Activated T-cell treated with anti-CD3 and anti-CD28 coated beads, Interleukin-2, amount 50 U/mL, for 4 hours (primary cell): ENCODE measurements at regions not wholly inside any gene's neighbourhood (a gene's known extent, or its start where the extent isn't known, plus 50 kb on each side); places are given as distances from the start of the nearest gene placed in this dataset.

Experiments
- ATAC-seq, 2 donors: fragments of 200-7000 bp; cut with Tn5 transposase; one replicate each; pipeline ENCODE4 v1.10.0; 2021
- DNase-seq: peaks from one replicate; pipeline ENCODE4 v3.0.0-alpha.2; 2020
- H3K27me3 Mint-ChIP-seq: one replicate; pipeline ENCODE4 v1.8.0; 2021; ENCODE audit warnings: low read depth, mixed read lengths
- H3K36me3 Mint-ChIP-seq: one replicate; pipeline ENCODE4 v1.8.0; 2022; ENCODE audit warnings: mixed read lengths; ENCODE audit not compliant: insufficient read depth
- H3K4me1 Mint-ChIP-seq: one replicate; pipeline ENCODE4 v1.8.0; 2021; ENCODE audit warnings: low read depth, mixed read lengths
- H3K4me3 Mint-ChIP-seq: one replicate; pipeline ENCODE4 v1.8.0; 2021; ENCODE audit warnings: mild to moderate bottlenecking, moderate library complexity, mixed read lengths
- H3K9me3 Mint-ChIP-seq: one replicate; pipeline ENCODE4 v1.8.0; 2021; ENCODE audit warnings: mixed read lengths

GRCh38 chr9:91134608-91135007 lies 227.1 kb downstream of the AUH start:
- Mint-ChIP-seq H3K4me3 (no peak overlapping the region), H3K4me1 (peaks cover 19% of the 10 kb centered on the region), H3K9me3 (no peaks in the 10 kb centered on the region), H3K27me3 (no peaks in the 10 kb centered on the region), H3K36me3 (no peaks in the 10 kb centered on the region)
- DNase-seq: no peak
- ATAC-seq: no peak

GRCh38 chr9:91137391-91137790 lies 224.3 kb downstream of the AUH start:
- Mint-ChIP-seq H3K27me3 (no peaks in the 10 kb centered on the region), H3K4me3 (no peak overlapping the region), H3K36me3 (no peaks in the 10 kb centered on the region), H3K9me3 (no peaks in the 10 kb centered on the region), H3K4me1 (no peaks in the 10 kb centered on the region)
- ATAC-seq (no peak), DNase-seq (no peak)

- ATAC-seq (no peak), DNase-seq (no peak)
- no peak overlapping the region for H3K4me3 Mint-ChIP-seq
- H3K27me3 Mint-ChIP-seq: no peaks in the 10 kb centered on the region
- no peaks in the 10 kb centered on the region for H3K36me3 Mint-ChIP-seq
- no peaks in the 10 kb centered on the region for H3K4me1 Mint-ChIP-seq
- no peaks in the 10 kb centered on the region for H3K9me3 Mint-ChIP-seq
Measured at GRCh38 chr9:91138760-91139159, 223.0 kb downstream of the AUH start.

- no peak for DNase-seq
- H3K36me3 Mint-ChIP-seq: no peaks in the 10 kb centered on the region
- no peak for ATAC-seq
- no peak overlapping the region for H3K4me3 Mint-ChIP-seq
- H3K9me3 Mint-ChIP-seq: no peaks in the 10 kb centered on the region
- H3K27me3 Mint-ChIP-seq: no peaks in the 10 kb centered on the region
- H3K4me1 Mint-ChIP-seq: peaks cover 13% of the 10 kb centered on the region
Measured at GRCh38 chr9:91141407-91141965, 220.2 kb downstream of the AUH start.

- Mint-ChIP-seq H3K4me1 (peaks cover 30% of the 10 kb centered on the region), H3K36me3 (no peaks in the 10 kb centered on the region), H3K9me3 (no peaks in the 10 kb centered on the region), H3K27me3 (no peaks in the 10 kb centered on the region), H3K4me3 (no peak overlapping the region)
- no peak for ATAC-seq
- no peak for DNase-seq
Measured at GRCh38 chr9:91143162-91143561, 218.6 kb downstream of the AUH start.

- peaks cover 34% of the 10 kb centered on the region for H3K4me1 Mint-ChIP-seq
- no peaks in the 10 kb centered on the region for H3K36me3 Mint-ChIP-seq
- DNase-seq: no peak
- ATAC-seq: no peak
- H3K27me3 Mint-ChIP-seq: no peaks in the 10 kb centered on the region
- no peaks in the 10 kb centered on the region for H3K9me3 Mint-ChIP-seq
- no peak overlapping the region for H3K4me3 Mint-ChIP-seq
Measured at GRCh38 chr9:91143642-91144041, 218.1 kb downstream of the AUH start.

GRCh38 chr9:91144769-91145168 lies 216.9 kb downstream of the AUH start:
- ATAC-seq (no peak), DNase-seq (no peak)
- Mint-ChIP-seq H3K4me1 (peaks cover 41% of the 10 kb centered on the region), H3K9me3 (peaks cover 3% of the 10 kb centered on the region), H3K36me3 (no peaks in the 10 kb centered on the region), H3K27me3 (no peaks in the 10 kb centered on the region), H3K4me3 (no peak overlapping the region)

GRCh38 chr9:91145496-91145895 lies 216.2 kb downstream of the AUH start:
- H3K9me3 Mint-ChIP-seq: peaks cover 3% of the 10 kb centered on the region
- no peaks in the 10 kb centered on the region for H3K27me3 Mint-ChIP-seq
- ATAC-seq (no peak), DNase-seq (no peak)
- H3K4me1 Mint-ChIP-seq: peaks cover 47% of the 10 kb centered on the region
- no peak overlapping the region for H3K4me3 Mint-ChIP-seq
- H3K36me3 Mint-ChIP-seq: peaks cover 3% of the 10 kb centered on the region

- ATAC-seq (peak in 1 of 2 donors; percentile 18), DNase-seq (no peak)
- peaks cover 57% of the 10 kb centered on the region for H3K4me1 Mint-ChIP-seq
- H3K4me3 Mint-ChIP-seq: no peak overlapping the region
- H3K36me3 Mint-ChIP-seq: peaks cover 3% of the 10 kb centered on the region
- H3K9me3 Mint-ChIP-seq: peaks cover 3% of the 10 kb centered on the region
- H3K27me3 Mint-ChIP-seq: no peaks in the 10 kb centered on the region
Measured at GRCh38 chr9:91146391-91147019, 215.2 kb downstream of the AUH start.

GRCh38 chr9:91147079-91147708 lies 214.5 kb downstream of the AUH start:
- no peak overlapping the region for H3K4me3 Mint-ChIP-seq
- H3K4me1 Mint-ChIP-seq: peaks cover 64% of the 10 kb centered on the region
- H3K9me3 Mint-ChIP-seq: peaks cover 3% of the 10 kb centered on the region
- DNase-seq: no peak
- H3K36me3 Mint-ChIP-seq: peaks cover 3% of the 10 kb centered on the region
- no peaks in the 10 kb centered on the region for H3K27me3 Mint-ChIP-seq
- no peak for ATAC-seq

- ATAC-seq: no peak
- peaks cover 69% of the 10 kb centered on the region for H3K4me1 Mint-ChIP-seq
- no peaks in the 10 kb centered on the region for H3K27me3 Mint-ChIP-seq
- no peak for DNase-seq
- H3K9me3 Mint-ChIP-seq: peaks cover 3% of the 10 kb centered on the region
- peak overlapping the region; percentile 48 for H3K4me3 Mint-ChIP-seq
- peaks cover 3% of the 10 kb centered on the region for H3K36me3 Mint-ChIP-seq
Measured at GRCh38 chr9:91148306-91148705, 213.4 kb downstream of the AUH start.

- Mint-ChIP-seq H3K36me3 (peaks cover 3% of the 10 kb centered on the region), H3K4me3 (peak overlapping the region; percentile 13), H3K9me3 (peaks cover 3% of the 10 kb centered on the region), H3K4me1 (peaks cover 63% of the 10 kb centered on the region), H3K27me3 (no peaks in the 10 kb centered on the region)
- ATAC-seq (no peak), DNase-seq (no peak)
Measured at GRCh38 chr9:91150273-91150997, 211.3 kb downstream of the AUH start.

GRCh38 chr9:91150998-91151717 lies 210.6 kb downstream of the AUH start:
- Mint-ChIP-seq H3K9me3 (peaks cover 3% of the 10 kb centered on the region), H3K36me3 (peaks cover 3% of the 10 kb centered on the region), H3K27me3 (no peaks in the 10 kb centered on the region), H3K4me1 (peaks cover 65% of the 10 kb centered on the region), H3K4me3 (peak overlapping the region; percentile 16)
- no peak for DNase-seq
- peak; percentile 79 to 81 for ATAC-seq

- Mint-ChIP-seq H3K36me3 (peaks cover 3% of the 10 kb centered on the region), H3K9me3 (peaks cover 3% of the 10 kb centered on the region), H3K4me1 (peaks cover 65% of the 10 kb centered on the region), H3K4me3 (peak overlapping the region; percentile 16), H3K27me3 (no peaks in the 10 kb centered on the region)
- no peak for DNase-seq
- no peak for ATAC-seq
Measured at GRCh38 chr9:91151718-91152095, 210.0 kb downstream of the AUH start.
